Activated T-cell treated with anti-CD3 and anti-CD28 coated beads, Interleukin-2, amount 50 U/mL, for 72 hours (primary cell): ENCODE measurements at regions not wholly inside any gene's neighbourhood (a gene's known extent, or its start where the extent isn't known, plus 50 kb on each side); places are given as distances from the start of the nearest gene placed in this dataset.
A peak's percentile ranks its signal among the peaks of the same experiment; 100 is the strongest.

Source experiments
- ATAC-seq, 2 donors: fragments of 150-1000 bp; cut with Tn5 transposase; replicated peaks in 1 of 2; 2 replicates each; pipeline ENCODE4 v1.10.0; 2021; ENCODE audit warnings: moderate library complexity in 2 of 2, mild to moderate bottlenecking in 1 of 2
- DNase-seq, 2 donors: peaks; one replicate each; pipeline ENCODE4 v3.0.0; 2021 to 2022; ENCODE audit warnings: mixed read lengths in 1 of 2
- H3K27ac Mint-ChIP-seq: one replicate; pipeline ENCODE4 v1.8.0; 2022; ENCODE audit warnings: mild to moderate bottlenecking, moderate library complexity, mixed read lengths
- H3K27me3 Mint-ChIP-seq: one replicate; pipeline ENCODE4 v1.8.0; 2022; ENCODE audit warnings: low read depth, mixed read lengths
- H3K36me3 Mint-ChIP-seq, 2 donors: one replicate each; pipeline ENCODE4 v1.8.0; 2022; ENCODE audit warnings: mixed read lengths in 2 of 2, mild to moderate bottlenecking in 1 of 2; ENCODE audit not compliant: insufficient read depth in 2 of 2
- H3K4me1 Mint-ChIP-seq: one replicate; pipeline ENCODE4 v1.8.0; 2022; ENCODE audit warnings: low read depth, mixed read lengths
- H3K4me3 Mint-ChIP-seq, 2 donors: one replicate each; pipeline ENCODE4 v1.8.0; 2022; ENCODE audit warnings: mild to moderate bottlenecking in 2 of 2, mixed read lengths in 2 of 2, moderate library complexity in 2 of 2
- H3K9me3 Mint-ChIP-seq, 2 donors: one replicate each; pipeline ENCODE4 v1.8.0; 2022; ENCODE audit warnings: mixed read lengths in 2 of 2

GRCh38 chr19:46967578-46968032 lies 52.0 kb upstream of the NPAS1 start:
- peak; percentile 25 to 45 for DNase-seq

More at GRCh38 chr19:46967578-46968032, 52.0 kb upstream of the NPAS1 start:
- H3K27ac Mint-ChIP-seq: peak overlapping the region; percentile 73
- ATAC-seq: peak; percentile 85 to 87
- peaks cover 32% of the 10 kb centered on the region for H3K4me1 Mint-ChIP-seq
- H3K36me3 Mint-ChIP-seq: peaks cover 2 to 6% of the 10 kb centered on the region in 2 donors
- H3K9me3 Mint-ChIP-seq: no peaks in the 10 kb centered on the region
- no peaks in the 10 kb centered on the region for H3K27me3 Mint-ChIP-seq
- peak overlapping the region; percentile 48 to 80 for H3K4me3 Mint-ChIP-seq
